ENCODE measurements at regions not wholly inside any gene's neighbourhood (a gene's known extent, or its start where the extent isn't known, plus 50 kb on each side); places are given as distances from the start of the nearest gene placed in this dataset.
"Not testable (repeated sequence)": the region's sequence is repeated elsewhere in the genome, so short reads cannot be mapped to it uniquely, and the experiment has no call there.

GRCh38 chr17:77533697-77534096 is 392.9 kb downstream of the SEC14L1 start:
- DNase-seq: not testable (repeated sequence)

GRCh38 chr17:77534137-77534536 is 393.4 kb downstream of the SEC14L1 start:
- DNase-seq: no peak

GRCh38 chr17:77535435-77535834 is 394.7 kb downstream of the SEC14L1 start:
- DNase-seq: no peak

DNA sequence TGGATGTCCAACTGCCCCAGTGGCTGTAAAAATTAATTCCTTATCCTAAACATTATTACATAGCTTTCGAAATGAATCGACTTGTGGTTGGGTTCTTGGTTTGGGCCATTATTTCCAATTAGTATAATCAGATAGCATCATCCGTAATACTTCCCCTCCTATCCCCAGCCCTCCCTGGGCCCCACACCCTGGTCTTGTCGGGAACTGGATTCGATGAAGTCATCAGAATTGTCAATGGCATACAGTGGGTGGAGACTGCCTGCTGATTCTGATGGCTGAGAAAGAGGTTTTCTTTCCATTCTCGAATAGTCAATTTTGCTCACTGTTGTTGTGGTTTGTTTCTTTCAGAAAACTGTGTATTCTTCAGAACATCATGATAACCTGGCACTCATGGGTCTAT is 395.1 kb downstream of the SEC14L1 start:
- no peak for DNase-seq

DNA sequence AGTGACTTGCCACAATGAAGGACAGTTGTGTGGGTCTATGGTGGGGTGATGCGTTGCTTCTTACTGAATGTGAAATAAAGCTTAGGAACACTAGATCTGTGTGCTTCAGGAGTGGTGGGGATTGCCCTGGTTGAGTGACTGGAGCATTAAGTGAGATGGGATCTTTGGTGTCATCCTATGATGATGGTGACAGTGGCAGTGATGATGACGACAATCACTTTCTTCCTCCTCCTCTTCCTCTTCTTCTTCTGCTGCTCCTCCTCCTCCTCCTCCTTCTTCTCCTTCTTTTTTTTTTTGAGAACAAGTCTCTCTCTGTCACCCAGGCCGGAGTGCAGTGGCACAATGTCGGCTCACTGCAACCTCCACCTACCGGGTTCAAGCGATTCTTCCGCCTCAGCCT is 396.8 kb downstream of the SEC14L1 start:
- no peak for DNase-seq

DNA sequence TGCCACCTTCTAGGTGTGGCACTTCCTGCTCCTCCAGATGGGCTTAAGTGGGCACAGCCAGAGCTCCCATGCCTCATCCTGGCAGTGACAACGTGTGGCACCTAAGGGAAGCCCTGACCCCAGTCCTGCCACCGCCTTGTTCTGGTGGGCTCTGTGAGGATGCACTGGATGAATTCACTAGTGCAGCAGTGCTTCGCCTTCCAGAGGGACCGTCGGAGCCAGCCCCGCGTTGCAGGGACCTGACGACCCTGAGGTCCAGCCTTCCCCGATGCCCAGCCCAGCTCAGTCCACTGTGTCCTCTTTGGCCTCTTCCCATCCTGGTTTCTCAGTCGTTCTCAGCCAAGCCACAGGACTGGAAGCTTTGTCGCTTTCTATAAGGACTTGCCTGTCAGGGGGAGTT is 399.8 kb downstream of the SEC14L1 start:
- no peak for DNase-seq

GRCh38 chr17:77540975-77541374 is 400.2 kb downstream of the SEC14L1 start:
- DNase-seq: no peak

- no peak for DNase-seq
Observed at GRCh38 chr17:77542011-77542410, 401.2 kb downstream of the SEC14L1 start.

GRCh38 chr17:77542551-77543490 is 402.1 kb downstream of the SEC14L1 start:
- DNase-seq: peak; percentile 86

DNA sequence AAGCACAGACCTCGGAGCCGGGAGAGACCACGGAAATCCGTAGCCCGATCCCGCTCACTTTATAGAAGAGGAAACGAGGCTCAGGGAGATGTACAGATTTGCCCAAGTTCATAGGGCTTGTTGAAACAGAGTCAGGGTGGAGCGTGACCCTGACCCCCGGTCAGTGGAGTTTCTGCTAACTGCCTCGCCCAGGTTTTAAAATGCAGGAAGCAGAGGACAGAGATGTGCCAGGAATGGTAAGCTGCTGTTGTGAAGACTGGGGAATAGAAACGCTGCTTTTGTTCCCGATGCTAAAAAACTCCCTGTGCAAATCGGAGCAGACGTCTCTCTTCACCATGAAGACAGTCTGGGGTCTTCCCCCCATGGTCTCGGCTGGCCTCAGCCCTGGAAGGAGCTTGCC is 403.0 kb downstream of the SEC14L1 start:
- DNase-seq: no peak

DNA sequence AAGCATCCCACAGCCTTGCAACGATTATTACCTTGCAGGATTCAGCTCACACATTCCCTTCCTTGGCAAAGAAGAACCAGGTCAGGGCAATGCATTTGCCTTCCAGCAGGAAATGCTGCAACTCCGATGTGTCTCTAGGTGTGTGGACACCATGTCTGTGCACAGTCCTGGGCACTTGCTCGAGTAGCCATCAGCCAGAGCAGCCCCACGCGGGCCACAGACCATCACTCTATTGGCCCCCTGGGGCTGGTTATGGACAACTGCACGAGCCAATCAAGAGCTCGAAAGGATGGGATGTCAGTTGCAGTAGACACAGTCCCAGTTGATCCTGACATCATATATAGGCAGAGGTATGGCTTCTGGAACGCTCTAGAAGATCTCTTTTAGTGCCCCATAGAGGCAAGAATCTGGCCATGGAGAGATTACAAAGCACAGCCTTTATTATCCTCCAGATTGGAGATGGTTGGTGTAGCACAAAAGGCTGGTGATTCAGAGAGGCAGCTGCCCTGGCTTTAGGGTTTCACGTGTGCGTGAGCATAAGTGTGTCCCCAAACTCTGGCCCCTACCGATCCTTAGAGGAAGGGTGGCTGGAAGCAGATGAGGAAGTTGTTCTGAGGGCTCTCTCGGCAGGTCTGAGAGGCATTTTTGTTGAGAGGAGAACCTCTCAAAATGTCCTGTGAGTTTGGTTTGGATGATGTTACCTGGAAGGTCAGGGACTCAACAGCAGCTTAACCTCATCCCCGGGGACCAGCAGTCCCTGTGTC is 403.8 kb downstream of the SEC14L1 start:
- no peak for DNase-seq

- DNase-seq: no peak
Observed at GRCh38 chr17:77546772-77547241, 406.0 kb downstream of the SEC14L1 start.

- DNase-seq: no peak
Observed at GRCh38 chr17:77548967-77549366, 408.2 kb downstream of the SEC14L1 start.

GRCh38 chr17:77549726-77550366 is 408.7 kb upstream of the TNRC6C start:
- no peak for DNase-seq

DNA sequence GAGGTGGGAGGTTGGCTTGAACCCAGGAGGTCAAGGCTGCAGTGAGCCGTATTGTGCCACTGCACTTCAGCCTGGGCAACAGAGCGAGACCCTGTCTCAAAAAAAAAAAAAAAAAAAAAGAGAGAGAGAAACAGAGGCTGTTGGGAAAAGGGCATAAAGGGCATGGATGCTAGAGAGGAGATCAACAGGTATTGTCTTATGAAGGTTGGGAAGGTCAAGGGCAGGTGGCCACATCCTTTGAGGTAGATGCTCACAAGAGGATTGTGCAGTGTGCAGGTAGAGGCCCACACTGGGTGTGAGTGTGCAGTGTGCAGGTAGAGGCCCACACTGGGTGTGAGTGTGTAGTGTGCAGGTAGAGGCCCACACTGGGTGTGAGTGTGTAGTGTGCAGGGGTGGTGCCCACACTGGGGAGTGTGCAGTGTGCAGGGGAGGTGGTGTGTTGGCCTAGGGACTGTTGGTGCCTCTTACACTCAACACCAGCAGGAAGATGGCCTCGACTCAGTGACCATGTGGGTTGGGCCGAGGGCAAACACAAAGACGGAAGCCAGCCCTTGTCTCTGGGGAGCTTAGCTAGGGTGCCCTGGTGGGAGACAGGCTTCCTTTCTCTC is 404.9 kb upstream of the TNRC6C start:
- no peak for DNase-seq

- DNase-seq: no peak
Observed at GRCh38 chr17:77555121-77555591, 403.3 kb upstream of the TNRC6C start.

DNA sequence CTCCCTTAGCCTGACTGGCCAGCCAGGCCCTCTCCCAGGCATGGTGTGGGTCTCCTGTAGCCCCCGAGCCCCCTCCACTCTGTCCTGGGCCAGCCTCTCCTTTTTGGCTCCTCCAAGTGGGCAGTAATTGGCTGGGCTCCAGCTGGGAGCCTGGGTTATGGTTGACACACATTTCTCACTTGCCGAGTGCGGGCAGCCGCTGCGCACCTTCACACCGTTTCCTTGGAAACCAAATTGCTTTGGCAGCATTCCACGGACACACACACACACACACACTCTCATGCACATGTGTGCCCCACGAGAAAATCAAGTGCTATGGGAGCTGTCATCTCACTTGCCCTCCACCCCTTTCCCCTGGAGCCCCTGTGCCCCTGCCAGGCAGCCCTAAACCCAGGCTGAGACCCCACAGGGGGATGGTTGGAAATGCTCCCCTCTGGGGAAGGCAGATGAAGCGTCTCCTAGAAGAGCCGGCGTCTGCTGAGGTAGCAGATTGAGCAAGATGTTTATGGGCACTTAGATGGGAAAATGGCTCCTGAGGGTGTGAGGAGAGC is 402.7 kb upstream of the TNRC6C start:
- DNase-seq: peak; percentile 83

DNA sequence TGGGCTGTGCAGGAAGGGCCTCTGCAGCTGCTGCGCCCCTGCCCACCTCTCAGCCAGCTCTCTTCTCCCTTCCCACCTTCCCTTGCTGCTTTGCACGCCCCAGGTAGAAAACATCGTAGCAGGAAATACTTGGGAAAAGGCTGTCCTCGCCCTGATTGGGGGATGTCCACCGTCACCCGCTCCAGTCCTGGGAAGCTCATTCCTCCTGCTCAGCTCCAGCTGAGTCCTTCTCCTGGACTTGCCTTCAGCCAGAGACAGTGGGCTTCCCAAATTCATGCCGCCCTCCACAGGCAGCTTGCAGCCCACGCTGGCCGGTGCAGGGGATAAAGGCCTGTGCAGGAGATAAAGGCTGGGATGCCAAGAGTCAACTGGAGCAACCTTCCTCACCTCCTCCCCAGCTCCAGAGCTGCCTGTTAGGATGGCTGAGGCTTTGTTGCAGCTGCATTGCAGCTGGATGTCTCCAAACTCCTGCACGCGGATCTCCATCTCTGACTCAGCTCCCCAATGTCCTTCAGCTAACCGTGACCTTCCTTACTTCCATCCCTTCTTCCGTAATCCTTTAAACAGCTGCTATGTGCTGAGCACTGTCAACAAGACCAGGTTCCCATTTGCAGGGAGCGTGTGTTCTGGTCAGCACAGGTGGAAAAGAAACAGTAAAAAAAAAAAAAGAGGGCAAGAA is 402.0 kb upstream of the TNRC6C start:
- DNase-seq: no peak

- no peak for DNase-seq
Observed at GRCh38 chr17:77558846-77559626, 399.5 kb upstream of the TNRC6C start.

DNA sequence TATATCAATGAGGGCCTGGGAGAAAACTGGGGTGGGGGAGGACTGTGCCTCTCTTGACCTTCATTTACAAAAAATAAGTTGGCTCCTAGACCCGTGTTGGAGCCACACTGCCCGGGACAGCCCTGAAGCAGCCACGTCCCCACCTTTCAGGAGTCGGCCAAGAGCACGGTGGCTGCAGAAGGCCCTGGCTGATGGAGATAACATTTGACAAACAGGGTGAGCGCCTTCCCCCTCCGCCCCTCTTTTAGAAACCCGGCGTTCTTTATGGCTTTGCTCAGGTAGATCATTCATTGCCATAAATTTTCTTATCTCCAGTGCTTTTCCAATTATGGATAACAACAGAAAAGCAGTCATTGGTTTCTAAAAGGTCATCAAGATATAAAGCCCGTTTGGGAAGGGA is 398.1 kb upstream of the TNRC6C start:
- no peak for DNase-seq

- DNase-seq: no peak
Observed at GRCh38 chr17:77560841-77561240, 397.7 kb upstream of the TNRC6C start.

Data from NCI-H774 (cell line).